ENCODE measurements at regions not wholly inside any gene's neighbourhood (a gene's known extent, or its start where the extent isn't known, plus 50 kb on each side); places are given as distances from the start of the nearest gene placed in this dataset.

- intact Hi-C loops (cut with micrococcal nuclease) = no loop called here
- no peaks in the 10 kb centered on the region for H3K36me3 Mint-ChIP-seq (ENCODE audit: low read depth)
- peaks cover 12% of the 10 kb centered on the region for H3K9me3 Mint-ChIP-seq
- H3K4me1 Mint-ChIP-seq (ENCODE audit: low read depth) = no peaks in the 10 kb centered on the region
- no peak overlapping the region for H3K4me3 Mint-ChIP-seq
- DNase-seq (ENCODE audit: low spot score) = no peak
- H3K27me3 Mint-ChIP-seq (ENCODE audit: insufficient read depth) = no peaks in the 10 kb centered on the region
- H3K27ac Mint-ChIP-seq = no peak overlapping the region
These were observed 254.8 kb downstream of the CDH10 start for GRCh38 chr5:24389968-24390367.

GRCh38 chr5:24391816-24392215 is 253.0 kb downstream of the CDH10 start:
- H3K27ac Mint-ChIP-seq = no peak overlapping the region
- no peaks in the 10 kb centered on the region for H3K27me3 Mint-ChIP-seq (ENCODE audit: insufficient read depth)
- no peaks in the 10 kb centered on the region for H3K4me1 Mint-ChIP-seq (ENCODE audit: low read depth)
- intact Hi-C loops (cut with micrococcal nuclease) = no loop called here
- peaks cover 13% of the 10 kb centered on the region for H3K9me3 Mint-ChIP-seq
- H3K36me3 Mint-ChIP-seq (ENCODE audit: low read depth) = no peaks in the 10 kb centered on the region
- H3K4me3 Mint-ChIP-seq = no peak overlapping the region
- no peak for DNase-seq (ENCODE audit: low spot score)

- Mint-ChIP-seq H3K4me1 (ENCODE audit: low read depth) (no peaks in the 10 kb centered on the region), H3K9me3 (peaks cover 33% of the 10 kb centered on the region), H3K36me3 (ENCODE audit: low read depth) (no peaks in the 10 kb centered on the region), H3K4me3 (no peak overlapping the region), H3K27ac (no peak overlapping the region), H3K27me3 (ENCODE audit: insufficient read depth) (no peaks in the 10 kb centered on the region)
- intact Hi-C loops (cut with micrococcal nuclease) = no loop called here
- no peak for DNase-seq (ENCODE audit: low spot score)
These were observed 247.2 kb downstream of the CDH10 start for GRCh38 chr5:24397601-24398000.

GRCh38 chr5:24401773-24402172 is 243.0 kb downstream of the CDH10 start:
- Mint-ChIP-seq H3K27me3 (ENCODE audit: insufficient read depth) (no peaks in the 10 kb centered on the region), H3K36me3 (ENCODE audit: low read depth) (no peaks in the 10 kb centered on the region), H3K4me1 (ENCODE audit: low read depth) (no peaks in the 10 kb centered on the region), H3K9me3 (peaks cover 30% of the 10 kb centered on the region), H3K27ac (no peak overlapping the region), H3K4me3 (no peak overlapping the region)
- no peak for DNase-seq (ENCODE audit: low spot score)
- intact Hi-C loops (cut with micrococcal nuclease) = no loop called here

GRCh38 chr5:24407466-24407865 is 237.3 kb downstream of the CDH10 start:
- no peaks in the 10 kb centered on the region for H3K4me1 Mint-ChIP-seq (ENCODE audit: low read depth)

GRCh38 chr5:24428345-24428744 is 216.4 kb downstream of the CDH10 start:
- Mint-ChIP-seq H3K36me3 (ENCODE audit: low read depth) (no peaks in the 10 kb centered on the region), H3K4me3 (no peak overlapping the region), H3K27me3 (ENCODE audit: insufficient read depth) (no peaks in the 10 kb centered on the region), H3K9me3 (peaks cover 14% of the 10 kb centered on the region), H3K4me1 (ENCODE audit: low read depth) (no peaks in the 10 kb centered on the region), H3K27ac (no peak overlapping the region)
- no peak for DNase-seq (ENCODE audit: low spot score)
- intact Hi-C loops (cut with micrococcal nuclease) = no loop called here

More at GRCh38 chr5:24407466-24407865, 237.3 kb downstream of the CDH10 start:
- no peak for DNase-seq (ENCODE audit: low spot score)
- intact Hi-C loops (cut with micrococcal nuclease) = no loop called here
- Mint-ChIP-seq H3K36me3 (ENCODE audit: low read depth) (no peaks in the 10 kb centered on the region), H3K9me3 (peaks cover 10% of the 10 kb centered on the region), H3K4me3 (no peak overlapping the region), H3K27ac (no peak overlapping the region), H3K27me3 (ENCODE audit: insufficient read depth) (no peaks in the 10 kb centered on the region)

- Mint-ChIP-seq H3K36me3 (ENCODE audit: low read depth) (no peaks in the 10 kb centered on the region), H3K27me3 (ENCODE audit: insufficient read depth) (no peaks in the 10 kb centered on the region), H3K4me1 (ENCODE audit: low read depth) (no peaks in the 10 kb centered on the region), H3K27ac (no peak overlapping the region), H3K9me3 (peaks cover 28% of the 10 kb centered on the region), H3K4me3 (no peak overlapping the region)
- DNase-seq (ENCODE audit: low spot score) = no peak
- intact Hi-C loops (cut with micrococcal nuclease) = no loop called here
These were observed 211.2 kb downstream of the CDH10 start for GRCh38 chr5:24433555-24433954.
